ENCODE measurements at regions not wholly inside any gene's neighbourhood (a gene's known extent, or its start where the extent isn't known, plus 50 kb on each side); places are given as distances from the start of the nearest gene placed in this dataset.
"Not testable (repeated sequence)": the region's sequence is repeated elsewhere in the genome, so short reads cannot be mapped to it uniquely, and the experiment has no call there.

GRCh38 chr18:60319129-60319528 is 53.4 kb downstream of the MC4R start:
- no peak for DNase-seq

GRCh38 chr18:60311676-60312360 is 60.8 kb downstream of the MC4R start:
- no peak for DNase-seq

GRCh38 chr18:60295674-60296073 is 76.9 kb downstream of the MC4R start:
- DNase-seq = no peak

DNA sequence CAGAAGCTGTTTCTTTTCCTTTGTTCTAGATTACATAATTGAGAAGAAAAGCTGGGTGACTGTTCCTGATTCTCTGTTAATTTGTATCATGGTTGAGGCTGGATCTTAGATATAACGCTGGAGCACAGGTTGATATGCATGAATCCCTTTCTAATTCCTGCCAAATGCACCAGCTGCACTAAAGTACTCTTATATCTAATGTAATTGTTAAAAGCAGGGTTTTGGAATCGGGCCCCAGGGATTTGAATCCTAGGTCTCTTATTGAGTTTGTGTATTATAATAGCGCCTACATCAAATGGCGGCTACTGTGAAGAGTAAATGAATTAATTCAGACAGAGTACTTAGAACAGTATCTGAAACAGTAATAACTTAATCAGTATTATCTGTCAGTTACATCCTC is 80.4 kb downstream of the MC4R start:
- no peak for DNase-seq

- no peak for DNase-seq
These were observed 93.2 kb downstream of the MC4R start for GRCh38 chr18:60279391-60279790.

- DNase-seq = no peak
These were observed 94.6 kb downstream of the MC4R start for GRCh38 chr18:60277855-60278480.

- no peak for DNase-seq
These were observed 105.0 kb downstream of the MC4R start for GRCh38 chr18:60267391-60268058.

- no peak for DNase-seq
These were observed 106.0 kb downstream of the MC4R start for GRCh38 chr18:60266558-60266957.

- DNase-seq = no peak
These were observed 113.4 kb downstream of the MC4R start for GRCh38 chr18:60259052-60259681.

DNA sequence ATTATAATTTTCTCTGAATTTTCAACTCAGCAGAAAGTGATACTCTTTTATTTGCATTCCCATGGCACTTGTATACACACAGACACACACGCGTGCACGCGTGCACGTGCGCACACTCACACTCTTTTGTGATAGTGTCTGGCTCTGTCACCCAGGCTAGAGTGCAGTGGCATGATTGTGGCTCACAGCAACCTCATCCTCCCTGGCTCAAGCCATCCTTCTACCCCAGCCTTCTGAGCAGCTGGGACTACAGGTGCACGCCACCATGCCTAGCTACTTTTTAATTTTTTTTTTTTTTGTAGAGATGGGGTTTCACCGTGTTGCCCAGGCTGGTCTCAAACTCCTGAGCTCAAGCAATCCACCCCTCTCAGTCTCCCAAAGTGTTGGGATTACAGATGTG is 123.2 kb downstream of the MC4R start:
- no peak for DNase-seq

GRCh38 chr18:60248336-60249330 is 123.9 kb downstream of the MC4R start:
- DNase-seq = no peak

DNA sequence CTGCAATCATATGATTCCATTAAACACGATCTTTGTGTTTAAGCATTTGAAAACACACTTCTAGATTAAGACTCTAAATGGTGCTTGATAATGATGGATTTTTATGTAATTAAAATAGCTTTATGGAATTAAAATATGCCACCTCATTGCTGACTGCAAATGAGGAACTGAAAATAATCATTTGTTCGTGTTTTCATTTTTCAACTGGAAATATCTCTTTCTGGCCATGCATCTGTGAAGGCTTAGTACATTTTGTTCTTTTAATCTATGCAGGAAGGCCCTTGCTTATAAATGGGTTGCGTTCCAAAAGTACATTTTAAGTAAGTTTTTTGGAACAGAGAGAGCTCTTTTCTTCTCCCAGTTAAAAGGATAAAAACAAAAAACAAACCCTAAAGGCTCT is 125.5 kb downstream of the MC4R start:
- DNase-seq = no peak

- DNase-seq = no peak
These were observed 126.0 kb downstream of the MC4R start for GRCh38 chr18:60246606-60247005.

DNA sequence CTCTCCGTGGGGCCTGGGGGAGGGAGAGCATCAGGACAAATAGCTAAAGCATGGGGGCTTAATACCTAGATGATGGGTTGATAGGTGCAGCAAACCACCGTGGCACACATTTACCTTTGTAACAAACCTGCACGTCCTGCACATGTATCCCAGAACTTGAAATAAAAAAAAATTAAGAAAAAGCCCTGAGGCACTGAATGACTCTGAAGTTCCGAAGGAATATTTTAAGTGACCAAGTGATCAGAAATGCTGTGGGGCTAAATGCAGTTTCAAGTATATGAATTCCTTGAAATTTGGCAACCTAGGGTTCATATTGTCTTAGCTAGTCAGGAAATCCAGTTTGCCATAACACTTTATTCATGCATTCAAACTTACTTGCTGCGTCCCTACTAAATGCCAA is 127.5 kb downstream of the MC4R start:
- no peak for DNase-seq

DNA sequence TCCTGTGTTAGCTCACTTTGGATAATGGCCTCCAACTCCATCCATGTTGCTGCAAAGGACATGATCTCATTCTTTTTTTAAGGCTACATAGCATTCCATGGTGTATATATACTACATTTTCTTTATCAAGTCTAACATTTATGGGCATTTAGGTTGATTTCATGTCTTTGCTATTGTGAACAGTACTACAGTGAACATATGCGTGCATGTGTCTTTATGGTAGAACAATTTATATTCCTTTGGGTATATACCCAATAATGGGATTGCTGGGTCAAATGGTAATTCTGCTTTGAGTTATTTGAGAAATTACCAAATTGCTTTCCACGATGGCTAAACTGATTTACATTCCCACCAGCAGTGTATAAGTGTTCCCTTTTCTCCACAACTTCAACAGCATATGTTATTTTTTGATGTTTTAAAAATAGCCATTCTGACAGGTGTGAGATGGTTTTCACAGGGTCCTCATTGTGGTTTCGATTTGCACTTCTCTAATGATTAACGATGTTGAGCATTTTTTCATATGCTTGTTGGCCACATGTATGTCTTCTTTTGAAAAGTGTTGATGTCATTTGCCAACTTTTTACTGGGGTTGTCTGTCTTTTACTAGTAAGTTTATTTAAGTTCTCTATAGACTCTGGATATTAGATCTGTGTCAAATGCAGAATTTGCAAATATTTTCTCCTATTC is 133.4 kb downstream of the MC4R start:
- DNase-seq = not testable (repeated sequence)

DNA sequence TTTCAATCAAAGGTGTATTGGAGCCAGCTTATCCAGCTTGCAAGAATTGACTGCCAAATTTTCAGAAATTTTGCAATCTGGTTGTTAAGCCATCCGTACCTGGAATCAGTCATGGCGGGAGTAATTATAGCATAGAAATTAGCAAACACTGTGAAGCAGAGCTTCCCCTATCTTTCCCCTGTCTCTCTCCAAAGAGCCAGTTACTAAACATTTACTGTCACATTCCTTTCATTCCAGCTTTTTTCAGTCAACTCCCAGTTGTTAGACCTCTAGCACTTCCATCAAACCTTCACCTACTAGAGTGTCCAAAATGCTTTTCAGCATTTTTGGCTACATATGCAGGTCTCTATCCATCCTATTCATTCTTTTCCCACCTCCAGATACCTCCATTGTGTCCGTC is 137.4 kb downstream of the MC4R start:
- no peak for DNase-seq

DNA sequence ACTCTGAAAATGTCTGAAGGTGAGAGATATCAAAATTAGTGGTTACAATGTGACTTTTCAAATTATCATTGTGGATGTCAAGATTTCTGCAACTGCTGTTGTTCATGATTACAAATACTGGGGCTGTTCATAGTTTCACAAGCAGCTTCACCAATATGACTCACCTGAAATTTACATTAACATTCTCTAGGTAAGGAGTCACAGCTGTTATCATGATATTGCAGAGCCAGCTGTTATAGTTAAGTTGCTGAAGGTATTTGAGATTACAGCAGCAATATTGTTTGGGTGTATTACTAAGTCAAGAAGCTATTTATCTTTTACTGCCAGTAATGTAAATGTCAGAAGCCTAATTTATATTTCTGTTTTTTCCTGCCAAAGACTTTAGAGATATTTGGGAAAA is 140.0 kb downstream of the MC4R start:
- no peak for DNase-seq

- DNase-seq = no peak
These were observed 143.7 kb downstream of the MC4R start for GRCh38 chr18:60228609-60229595.

DNA sequence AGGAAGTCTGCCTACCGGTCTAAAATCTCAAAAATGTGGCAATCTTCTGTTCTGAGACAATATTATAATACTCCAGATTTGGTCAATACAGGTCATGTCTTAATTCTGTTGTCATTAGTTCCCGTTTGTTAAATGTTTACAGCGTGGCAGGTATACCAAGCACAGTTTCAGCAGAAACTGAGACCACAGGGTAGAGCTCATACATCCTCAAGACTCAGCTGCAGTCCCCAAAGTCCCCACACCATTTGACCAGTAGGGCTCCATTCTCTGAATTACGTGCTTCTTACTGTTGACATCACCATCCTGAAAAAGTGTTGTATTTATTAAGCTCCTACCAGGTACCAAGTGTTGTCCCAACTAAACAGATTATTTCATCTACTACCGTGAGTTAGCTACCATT is 157.1 kb downstream of the MC4R start:
- no peak for DNase-seq

GRCh38 chr18:60209042-60209441 is 163.5 kb downstream of the MC4R start:
- DNase-seq = no peak

DNA sequence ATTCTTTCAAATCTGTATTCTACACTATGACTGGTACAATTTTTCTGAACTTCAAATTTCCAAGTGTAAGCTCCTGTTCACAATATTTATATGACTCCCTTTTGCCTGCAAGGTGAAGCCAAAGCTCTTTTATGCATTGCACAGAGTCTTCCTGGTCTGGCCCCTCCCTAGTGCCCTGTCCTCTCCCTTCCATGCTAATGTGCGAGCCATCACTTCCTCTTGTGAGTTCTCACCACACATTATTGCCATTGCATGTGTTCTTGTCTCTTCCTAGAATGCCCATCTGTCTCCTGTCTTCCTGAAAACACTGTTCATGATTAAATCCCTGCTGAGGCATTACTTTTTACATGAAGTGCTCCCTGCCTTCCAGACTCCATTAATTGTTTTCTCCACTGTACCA is 169.9 kb downstream of the MC4R start:
- no peak for DNase-seq
